ENCODE measurements at regions not wholly inside any gene's neighbourhood (a gene's known extent, or its start where the extent isn't known, plus 50 kb on each side); places are given as distances from the start of the nearest gene placed in this dataset.

- no peak for TF ChIP-seq ZNF462 (CRISPR knock-in tag; IDR thresholded peaks at IDR 0.05)
- no peak for TF ChIP-seq ZNF114 (CRISPR knock-in tag; IDR thresholded peaks at IDR 0.05)
- TF ChIP-seq EZH2 (IDR thresholded peaks at IDR 0.05; ENCODE audit: low read depth, unreplicated experiment): no peak
- TF ChIP-seq CTCF (conservative IDR thresholded peaks at IDR 0.05; ENCODE audit: low read depth in 2 of 2): no peak
- no peak for TF ChIP-seq STAT1 (IDR thresholded peaks at IDR 0.05; ENCODE audit: unreplicated experiment)
- no peak for TF ChIP-seq ZNF331 (CRISPR knock-in tag; IDR thresholded peaks at IDR 0.05; ENCODE audit: low read depth)
These were observed 137.9 kb upstream of the POU3F3 start (continued) for GRCh38 chr2:104716061-104716460.

- no peak overlapping the region for H3K27ac ChIP-seq (ENCODE audit: low read depth)
- H3F3A ChIP-seq (replicated peaks; ENCODE audit: low read depth): no peaks in the 10 kb centered on the region
- H3K9me3 Mint-ChIP-seq: peaks cover 10% of the 10 kb centered on the region
- no peaks in the 10 kb centered on the region for H3K27me3 ChIP-seq (ENCODE audit: insufficient read depth)
- DNase-seq (ENCODE audit: low spot score) (peak; percentile 81), ATAC-seq (peak; percentile 99)
- no peak overlapping the region for H3K4me3 ChIP-seq
- no peaks in the 10 kb centered on the region for H4K20me1 ChIP-seq (replicated peaks; ENCODE audit: insufficient read depth)
- H3K36me3 ChIP-seq (ENCODE audit: insufficient read depth): no peaks in the 10 kb centered on the region
- no peak overlapping the region for H3K4me3 Mint-ChIP-seq
- no peaks in the 10 kb centered on the region for H3K79me2 ChIP-seq (replicated peaks; ENCODE audit: insufficient read depth)
- H3K9me2 ChIP-seq (ENCODE audit: insufficient read depth): peaks cover 7% of the 10 kb centered on the region; the same call in 1 of the 2 replicates
- no peaks in the 10 kb centered on the region for H3K4me1 Mint-ChIP-seq
- H3K4me1 ChIP-seq (ENCODE audit: insufficient read depth): no peaks in the 10 kb centered on the region
- H3K27ac Mint-ChIP-seq: no peak overlapping the region
- no peak overlapping the region for H3K4me2 ChIP-seq
- H2AFZ ChIP-seq: no peak overlapping the region
- peaks cover 1% of the 10 kb centered on the region for H3K27me3 Mint-ChIP-seq (ENCODE audit: insufficient read depth, low read depth, poor library complexity)
- peaks cover 5% of the 10 kb centered on the region; the same call in 1 of the 3 replicates for H3K36me3 Mint-ChIP-seq (ENCODE audit: low read depth)
- TF ChIP-seq CREB1 (CRISPR knock-in tag; IDR thresholded peaks at IDR 0.05; ENCODE audit: low read depth): no peak
- TF ChIP-seq ZNF462 (CRISPR knock-in tag; IDR thresholded peaks at IDR 0.05): peak; percentile 93
- TF ChIP-seq ZNF114 (CRISPR knock-in tag; IDR thresholded peaks at IDR 0.05): peak; percentile 63; the same call in 1 of the 2 replicates
These were observed 120.5 kb upstream of the POU3F3 start for GRCh38 chr2:104733226-104733943.
